Vagina (tissue), 2 donors: ENCODE measurements at regions not wholly inside any gene's neighbourhood (a gene's known extent, or its start where the extent isn't known, plus 50 kb on each side); places are given as distances from the start of the nearest gene placed in this dataset.

ENCODE experiments used
- DNase-seq, 2 donors: peaks; one replicate each; pipeline ENCODE4 v3.0.0-alpha.2; 2017; ENCODE audit errors: extremely low spot score in 2 of 2
- H3K27ac ChIP-seq: fragments of 200-600 bp; sonication (generic); one replicate; pipeline ENCODE4 v1.5.1; 2019
- H3K27me3 ChIP-seq: fragments of 200-600 bp; sonication (generic); one replicate; pipeline ENCODE4 v1.5.1; 2019
- H3K36me3 ChIP-seq, 2 donors: fragments of 200-600 bp; sonication (generic); one replicate each; pipeline ENCODE4 v1.5.1; 2017 to 2019
- H3K4me1 ChIP-seq: fragments of 200-600 bp; sonication (generic); one replicate; pipeline ENCODE4 v1.5.1; 2019
- H3K4me3 ChIP-seq, 2 donors: fragments of 200-600 bp; sonication (generic); 1 replicate in 1 of 2; 2 replicates in 1 of 2; pipeline ENCODE4 v1.5.1; 2016 to 2019
- H3K9me3 ChIP-seq: fragments of 200-600 bp; sonication (generic); one replicate; pipeline ENCODE4 v1.5.1; 2019
- CTCF ChIP-seq, 3 experiments: fragments of 450-650 bp in 2 of 3; fragments of 200-600 bp in 1 of 3; sonication (generic) in 1 of 3; IDR thresholded peaks; one replicate each; pipeline ENCODE4 v1.5.1; 2017 to 2019; ENCODE audit warnings: antibody characterized with exemption in 3 of 3, mild to moderate bottlenecking in 2 of 3, moderate library complexity in 2 of 3
- POLR2A ChIP-seq, 2 donors: fragments of 450-650 bp; IDR thresholded peaks; one replicate each; pipeline ENCODE4 v1.6.1; 2017; ENCODE audit warnings: antibody characterized with exemption in 2 of 2, mild to moderate bottlenecking in 2 of 2, moderate library complexity in 2 of 2
- POLR2AphosphoS5 ChIP-seq, 2 donors: sonication (generic); formaldehyde crosslinking; IDR thresholded peaks; one replicate each; pipeline ENCODE4 v1.9.0; 2017; ENCODE audit warnings: antibody characterized with exemption in 2 of 2, mild to moderate bottlenecking in 2 of 2, low read depth in 1 of 2; ENCODE audit not compliant: insufficient read depth in 1 of 2
- intact Hi-C: fragments of 100-400 bp; cut with DNase I; formaldehyde crosslinking; loops from one replicate; pipeline ENCODE4 v1.15.1; 2023

- Histone ChIP-seq H3K4me3 (no peak overlapping the region), H3K9me3 (no peaks in the 10 kb centered on the region), H3K4me1 (no peaks in the 10 kb centered on the region), H3K27me3 (no peaks in the 10 kb centered on the region), H3K36me3 (no peaks in the 10 kb centered on the region), H3K27ac (no peak overlapping the region)
- no peak for DNase-seq
- intact Hi-C loops = no loop called here
- TF ChIP-seq POLR2A (IDR thresholded peaks at IDR 0.05) = no peak
- TF ChIP-seq POLR2AphosphoS5 (IDR thresholded peaks at IDR 0.05; ENCODE audit: insufficient read depth in 1 of 2, low read depth in 1 of 2) = no peak
- no peak for TF ChIP-seq CTCF (IDR thresholded peaks at IDR 0.05)
These were observed 960.6 kb downstream of the BRD1 start for GRCh38 chr22:48866906-48867681.

GRCh38 chr22:48864748-48865147, 962.9 kb downstream of the BRD1 start:
- Histone ChIP-seq H3K36me3 (no peaks in the 10 kb centered on the region), H3K27ac (no peak overlapping the region), H3K4me1 (no peaks in the 10 kb centered on the region), H3K9me3 (no peaks in the 10 kb centered on the region), H3K4me3 (no peak overlapping the region), H3K27me3 (no peaks in the 10 kb centered on the region)
- no peak for DNase-seq
- intact Hi-C loops = no loop called here
- TF ChIP-seq CTCF (IDR thresholded peaks at IDR 0.05) (no peak), POLR2A (IDR thresholded peaks at IDR 0.05) (no peak), POLR2AphosphoS5 (IDR thresholded peaks at IDR 0.05; ENCODE audit: insufficient read depth in 1 of 2, low read depth in 1 of 2) (no peak)

GRCh38 chr22:48863965-48864528, 963.6 kb downstream of the BRD1 start:
- Histone ChIP-seq H3K9me3 (no peaks in the 10 kb centered on the region), H3K36me3 (no peaks in the 10 kb centered on the region), H3K4me3 (no peak overlapping the region), H3K27ac (no peak overlapping the region), H3K27me3 (no peaks in the 10 kb centered on the region), H3K4me1 (no peaks in the 10 kb centered on the region)
- DNase-seq = no peak
- intact Hi-C loops = no loop called here
- no peak for TF ChIP-seq POLR2A (IDR thresholded peaks at IDR 0.05)

- H3K27ac ChIP-seq = no peak overlapping the region
- no peaks in the 10 kb centered on the region for H3K36me3 ChIP-seq
- H3K27me3 ChIP-seq = no peaks in the 10 kb centered on the region
- H3K9me3 ChIP-seq = no peaks in the 10 kb centered on the region
- H3K4me1 ChIP-seq = no peaks in the 10 kb centered on the region
- intact Hi-C loops = no loop called here
- no peak for TF ChIP-seq CTCF (IDR thresholded peaks at IDR 0.05)
- no peak for TF ChIP-seq POLR2A (IDR thresholded peaks at IDR 0.05)
- TF ChIP-seq POLR2AphosphoS5 (IDR thresholded peaks at IDR 0.05; ENCODE audit: insufficient read depth in 1 of 2, low read depth in 1 of 2) = no peak
- no peak for DNase-seq
- no peak overlapping the region for H3K4me3 ChIP-seq
These were observed 967.1 kb downstream of the BRD1 start for GRCh38 chr22:48860557-48860956.

GRCh38 chr22:48858856-48859255, 968.8 kb downstream of the BRD1 start:
- no peaks in the 10 kb centered on the region for H3K9me3 ChIP-seq
- intact Hi-C loops = no loop called here
- no peak overlapping the region for H3K4me3 ChIP-seq
- no peak overlapping the region for H3K27ac ChIP-seq
- no peaks in the 10 kb centered on the region for H3K4me1 ChIP-seq
- no peak for DNase-seq
- no peaks in the 10 kb centered on the region for H3K36me3 ChIP-seq
- TF ChIP-seq POLR2AphosphoS5 (IDR thresholded peaks at IDR 0.05; ENCODE audit: insufficient read depth in 1 of 2, low read depth in 1 of 2) = no peak
- no peak for TF ChIP-seq CTCF (IDR thresholded peaks at IDR 0.05)
- TF ChIP-seq POLR2A (IDR thresholded peaks at IDR 0.05) = no peak
- H3K27me3 ChIP-seq = no peaks in the 10 kb centered on the region
